Fibroblast of gingiva (primary cell): ENCODE measurements at regions not wholly inside any gene's neighbourhood (a gene's known extent, or its start where the extent isn't known, plus 50 kb on each side); places are given as distances from the start of the nearest gene placed in this dataset.

Experiments used
- DNase-seq: peaks from one replicate; pipeline ENCODE4 v3.0.0-alpha.2; 2011; ENCODE audit warnings: low read depth

DNA sequence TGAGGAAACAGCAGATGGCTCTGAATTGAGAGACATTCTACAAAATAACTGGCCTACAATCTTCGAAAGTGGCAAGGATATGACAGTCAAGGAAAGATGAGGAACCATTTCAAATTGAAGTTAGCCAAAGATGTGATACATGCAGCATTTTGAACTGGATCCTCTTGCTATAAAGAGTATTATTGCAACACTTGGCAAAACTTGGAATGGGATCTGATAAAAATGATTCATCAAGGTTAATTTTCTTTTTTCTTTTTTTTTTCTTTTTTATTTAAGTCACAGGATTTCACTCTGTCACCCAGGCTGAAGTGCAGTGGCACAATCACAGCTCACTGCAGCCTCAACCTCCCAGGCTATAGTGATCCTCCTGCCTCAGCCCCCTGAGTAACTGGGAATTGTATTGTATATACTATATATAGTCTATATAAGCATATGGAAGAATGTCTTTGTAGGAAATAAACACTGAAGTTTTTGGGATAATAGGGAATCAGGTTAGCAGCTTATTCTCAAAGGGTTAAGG lies 49.8 kb upstream of the GJA8 start:
- no peak for DNase-seq
